ENCODE measurements at regions not wholly inside any gene's neighbourhood (a gene's known extent, or its start where the extent isn't known, plus 50 kb on each side); places are given as distances from the start of the nearest gene placed in this dataset.

- Histone ChIP-seq H3K36me3 (no peaks in the 10 kb centered on the region), H3K9me3 (no peaks in the 10 kb centered on the region), H3K27me3 (no peaks in the 10 kb centered on the region), H3K27ac (no peak overlapping the region), H3K4me1 (no peaks in the 10 kb centered on the region), H3K4me3 (no peak overlapping the region)
- TF ChIP-seq, protein P1, sequence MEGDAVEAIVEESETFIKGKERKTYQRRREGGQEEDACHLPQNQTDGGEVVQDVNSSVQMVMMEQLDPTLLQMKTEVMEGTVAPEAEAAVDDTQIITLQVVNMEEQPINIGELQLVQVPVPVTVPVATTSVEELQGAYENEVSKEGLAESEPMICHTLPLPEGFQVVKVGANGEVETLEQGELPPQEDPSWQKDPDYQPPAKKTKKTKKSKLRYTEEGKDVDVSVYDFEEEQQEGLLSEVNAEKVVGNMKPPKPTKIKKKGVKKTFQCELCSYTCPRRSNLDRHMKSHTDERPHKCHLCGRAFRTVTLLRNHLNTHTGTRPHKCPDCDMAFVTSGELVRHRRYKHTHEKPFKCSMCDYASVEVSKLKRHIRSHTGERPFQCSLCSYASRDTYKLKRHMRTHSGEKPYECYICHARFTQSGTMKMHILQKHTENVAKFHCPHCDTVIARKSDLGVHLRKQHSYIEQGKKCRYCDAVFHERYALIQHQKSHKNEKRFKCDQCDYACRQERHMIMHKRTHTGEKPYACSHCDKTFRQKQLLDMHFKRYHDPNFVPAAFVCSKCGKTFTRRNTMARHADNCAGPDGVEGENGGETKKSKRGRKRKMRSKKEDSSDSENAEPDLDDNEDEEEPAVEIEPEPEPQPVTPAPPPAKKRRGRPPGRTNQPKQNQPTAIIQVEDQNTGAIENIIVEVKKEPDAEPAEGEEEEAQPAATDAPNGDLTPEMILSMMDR (IDR thresholded peaks at IDR 0.05) = no peak
- TF ChIP-seq POLR2A (IDR thresholded peaks at IDR 0.05) = no peak
- intact Hi-C loops (cut with DNase I) = no loop called here
- 47% methylated on average over 11 of the region's 12 CpGs for WGBS (ENCODE audit: insufficient coverage, low coverage, low lambda C conversion rate, missing lambda C conversion rate)
- DNase-seq (no peak), ATAC-seq (no peak)
Measured at GRCh38 chr2:13000664-13001363, 284.1 kb downstream of the TRIB2 start.

GRCh38 chr2:13001408-13001807 is 284.7 kb downstream of the TRIB2 start:
- intact Hi-C loops (cut with DNase I) = no loop called here
- Histone ChIP-seq H3K4me1 (no peaks in the 10 kb centered on the region), H3K4me3 (no peak overlapping the region), H3K27me3 (no peaks in the 10 kb centered on the region), H3K27ac (no peak overlapping the region), H3K36me3 (no peaks in the 10 kb centered on the region), H3K9me3 (no peaks in the 10 kb centered on the region)
- ATAC-seq (no peak), DNase-seq (no peak)
- TF ChIP-seq, protein P1 (IDR thresholded peaks at IDR 0.05) = no peak
- TF ChIP-seq POLR2A (IDR thresholded peaks at IDR 0.05) = no peak
- WGBS (ENCODE audit: insufficient coverage, low coverage, low lambda C conversion rate, missing lambda C conversion rate) = 22% methylated on average over 2 of the region's 2 CpGs

DNA sequence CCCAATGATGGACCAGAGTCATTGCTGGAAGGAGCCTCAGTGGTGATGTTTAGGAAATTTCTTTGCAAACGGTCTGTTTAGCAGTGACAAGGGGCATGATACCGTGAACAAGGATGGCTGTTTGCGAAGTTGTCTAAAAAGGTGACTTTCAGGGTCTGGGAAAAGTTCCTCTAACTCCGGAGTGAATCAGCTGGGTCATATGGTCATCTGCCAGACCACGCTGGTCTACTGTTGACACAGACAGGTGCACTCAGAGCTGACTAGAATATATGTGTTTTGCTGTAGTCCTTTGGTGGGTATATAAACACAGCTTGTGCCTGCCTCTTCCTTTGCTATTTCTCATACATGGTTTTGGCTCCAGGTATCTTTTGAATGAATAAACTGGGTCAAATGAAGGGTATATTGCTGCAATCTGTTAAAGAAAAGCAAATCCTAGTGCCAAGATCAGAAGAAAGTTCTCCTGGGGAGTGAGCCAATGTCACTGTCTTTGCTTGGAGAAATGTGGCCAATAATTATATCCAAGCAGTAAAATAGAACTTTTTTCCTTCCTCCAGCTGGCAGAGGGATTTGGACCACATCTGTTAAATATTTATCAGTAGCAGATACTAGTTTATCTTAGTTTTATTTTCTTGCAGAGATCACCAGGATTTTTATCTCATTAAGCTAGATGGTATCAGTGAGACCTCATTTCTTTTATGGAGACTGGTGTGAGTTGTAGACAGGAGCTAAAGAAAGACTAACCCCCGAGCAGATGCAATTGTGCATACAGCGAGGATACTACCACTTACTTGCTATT is 286.0 kb downstream of the TRIB2 start:
- no peak overlapping the region for H3K4me3 ChIP-seq
- WGBS (ENCODE audit: insufficient coverage, low coverage, low lambda C conversion rate, missing lambda C conversion rate) = 69% methylated on average over 7 of the region's 7 CpGs
- TF ChIP-seq, protein P1 (IDR thresholded peaks at IDR 0.05) = no peak
- TF ChIP-seq POLR2A (IDR thresholded peaks at IDR 0.05) = no peak
- H3K27me3 ChIP-seq = peaks cover 0 to 2% of the 10 kb centered on the region in 2 donors
- no peaks in the 10 kb centered on the region for H3K36me3 ChIP-seq
- intact Hi-C loops (cut with DNase I) = no loop called here
- no peaks in the 10 kb centered on the region for H3K4me1 ChIP-seq
- H3K27ac ChIP-seq = no peak overlapping the region
- DNase-seq (no peak), ATAC-seq (no peak)
- H3K9me3 ChIP-seq = no peaks in the 10 kb centered on the region

DNA sequence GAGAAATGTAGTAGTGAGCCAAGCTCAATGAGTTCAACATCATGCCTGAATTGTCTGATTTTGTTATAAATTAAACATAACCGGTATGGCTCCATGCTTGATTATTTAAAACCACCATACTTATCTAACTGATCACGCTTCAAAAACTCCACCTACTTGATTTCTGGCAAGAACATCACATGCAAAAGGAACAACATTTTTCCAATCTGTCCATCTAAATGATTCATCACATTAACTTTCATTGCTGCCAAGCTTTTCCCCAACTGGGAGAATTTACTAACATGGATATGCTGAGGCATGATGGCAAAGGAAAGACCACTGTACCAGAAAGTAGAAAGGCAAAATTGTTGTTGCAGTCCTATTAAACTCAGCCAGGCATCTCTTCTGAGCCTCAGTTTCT is 286.8 kb downstream of the TRIB2 start:
- no peak overlapping the region for H3K27ac ChIP-seq
- peaks cover 0 to 2% of the 10 kb centered on the region in 2 donors for H3K27me3 ChIP-seq
- no peak for ATAC-seq
- no peak for TF ChIP-seq POLR2A (IDR thresholded peaks at IDR 0.05)
- H3K36me3 ChIP-seq = no peaks in the 10 kb centered on the region
- H3K4me1 ChIP-seq = no peaks in the 10 kb centered on the region
- 77% methylated on average over 2 of the region's 2 CpGs for WGBS (ENCODE audit: insufficient coverage, low coverage, low lambda C conversion rate, missing lambda C conversion rate)
- no peak overlapping the region for H3K4me3 ChIP-seq
- no peak for DNase-seq
- intact Hi-C loops (cut with DNase I) = no loop called here
- no peaks in the 10 kb centered on the region for H3K9me3 ChIP-seq

GRCh38 chr2:13005048-13005447 is 288.3 kb downstream of the TRIB2 start:
- Histone ChIP-seq H3K4me1 (no peaks in the 10 kb centered on the region), H3K27me3 (peaks cover 0 to 2% of the 10 kb centered on the region in 2 donors), H3K4me3 (no peak overlapping the region), H3K27ac (no peak overlapping the region), H3K9me3 (no peaks in the 10 kb centered on the region), H3K36me3 (no peaks in the 10 kb centered on the region)
- intact Hi-C loops (cut with DNase I) = no loop called here
- TF ChIP-seq, protein P1 (IDR thresholded peaks at IDR 0.05) = no peak
- no peak for TF ChIP-seq POLR2A (IDR thresholded peaks at IDR 0.05)
- WGBS (ENCODE audit: insufficient coverage, low coverage, low lambda C conversion rate, missing lambda C conversion rate) = 67% methylated on average over 2 of the region's 2 CpGs
- no peak for DNase-seq
- no peak for ATAC-seq

All from right lobe of liver (tissue), 6 donors.